GM12878 (cell line): ENCODE measurements at regions not wholly inside any gene's neighbourhood (a gene's known extent, or its start where the extent isn't known, plus 50 kb on each side); places are given as distances from the start of the nearest gene placed in this dataset.

Source experiments
- ATAC-seq: fragments of 200-7000 bp; cut with Tn5 transposase; 3 replicates; pipeline ENCODE4 v1.9.1; 2020; ENCODE audit warnings: mild to moderate bottlenecking, moderate library complexity
- BruUV-seq: library from RNA; stranded (reverse); fragments of 400-500 nt; replicated peaks from 2 replicates; lab custom pipeline; 2021; lab: Mats Ljungman, UMichigan
- CTCF ChIA-PET: fragments of 300-600 bp; sonication (Branson Sonifier 250); formaldehyde crosslinking; extraction: SDS; loops from one replicate; lab custom pipeline; 2021; ENCODE audit warnings: inconsistent platforms; lab: Yijun Ruan, JAX
- POLR2A ChIA-PET: fragments of 350-600 bp; formaldehyde crosslinking; extraction: SDS; loops from one replicate; lab custom pipeline; 2021; ENCODE audit warnings: inconsistent platforms; lab: Charles Lee
- RAD21 ChIA-PET: fragments of 300-600 bp; sonication (Branson Sonifier 250); formaldehyde crosslinking; loops from one replicate; lab custom pipeline; 2023; ENCODE audit warnings: antibody characterized with exemption; ENCODE audit not compliant: unreplicated experiment; lab: Charles Lee
- SMC1A ChIA-PET: fragments of 300-600 bp; sonication (Branson Sonifier 250); formaldehyde crosslinking; loops from one replicate; lab custom pipeline; 2023; ENCODE audit not compliant: unreplicated experiment, uncharacterized antibody; lab: Charles Lee
- DNase-seq: peaks from one replicate; pipeline ENCODE4 v3.0.0-alpha.2; 2011; ENCODE audit warnings: low read depth, low spot score
- FAIRE-seq: peaks from 3 replicates; lab custom pipeline; 2011; peaks lifted over from hg19 to GRCh38; lab: Jason Lieb, UNC
- H2AFZ ChIP-seq: 2 replicates; pipeline ENCODE4 v1.6.0; 2011; ENCODE audit warnings: low read depth, low read length, control low read depth; ENCODE audit not compliant: control insufficient read depth
- H3K27ac ChIP-seq: 2 replicates; pipeline ENCODE4 v1.5.1; 2011; ENCODE audit warnings: control low read depth; ENCODE audit not compliant: control insufficient read depth, insufficient read depth
- H3K27me3 ChIP-seq, 2 experiments: replicated peaks in 1 of 2; 2 replicates each; pipeline versions ENCODE4 v1.6.0 to v1.6.1; 2011; ENCODE audit warnings: low read length in 1 of 2; ENCODE audit not compliant: control insufficient read depth in 2 of 2, insufficient read depth in 2 of 2
- H3K36me3 ChIP-seq, 2 experiments: 2 replicates each; pipeline ENCODE4 v1.5.1; 2011; ENCODE audit warnings: low read length in 1 of 2; ENCODE audit not compliant: control insufficient read depth in 2 of 2, insufficient read depth in 2 of 2
- H3K4me1 ChIP-seq: 2 replicates; pipeline ENCODE4 v1.6.1; 2011; ENCODE audit warnings: mild to moderate bottlenecking, low read length, moderate library complexity, mixed read lengths; ENCODE audit not compliant: control insufficient read depth, insufficient read depth
- H3K4me2 ChIP-seq: 2 replicates; pipeline ENCODE4 v1.6.0; 2011; ENCODE audit warnings: control low read depth; ENCODE audit not compliant: control insufficient read depth, insufficient read depth
- H3K4me3 ChIP-seq: fragments of 200-600 bp; sonication (generic); 2 replicates; pipeline ENCODE4 v1.5.1; 2016
- H3K79me2 ChIP-seq: 2 replicates; pipeline ENCODE4 v1.6.0; 2011; ENCODE audit warnings: low read length; ENCODE audit not compliant: control insufficient read depth, insufficient read depth
- H3K9ac ChIP-seq: 2 replicates; pipeline ENCODE4 v1.8.0; 2011; ENCODE audit warnings: low read length, control low read depth, mixed read lengths; ENCODE audit not compliant: control insufficient read depth, insufficient read depth
- H3K9me3 ChIP-seq: replicated peaks from 3 replicates; pipeline ENCODE4 v1.5.1; 2011; ENCODE audit warnings: mild to moderate bottlenecking, low read length; ENCODE audit not compliant: control insufficient read depth, insufficient read depth
- H4K20me1 ChIP-seq: 2 replicates; pipeline ENCODE4 v1.6.0; 2011; ENCODE audit not compliant: control insufficient read depth, insufficient read depth
- CHD1 ChIP-seq: IDR thresholded peaks from 2 replicates; pipeline ENCODE4 v1.6.1; 2012; ENCODE audit warnings: low read depth, low read length, improper control_type of control experiment
- CHD4 ChIP-seq: fragments of 200-600 bp; sonication (generic); IDR thresholded peaks from 2 replicates; pipeline ENCODE4 v1.6.1; 2016; ENCODE audit warnings: mild to moderate bottlenecking
- EED ChIP-seq: sonication (generic); IDR thresholded peaks from 2 replicates; pipeline ENCODE4 v1.6.1; 2016; ENCODE audit warnings: antibody characterized with exemption, low read depth
- FOXK2 ChIP-seq: fragments of 450-650 bp; IDR thresholded peaks from 2 replicates; pipeline ENCODE4 v1.6.1; 2017; ENCODE audit warnings: mild to moderate bottlenecking, moderate library complexity
- GABPA ChIP-seq: IDR thresholded peaks from 2 replicates; pipeline ENCODE4 v1.6.1; 2014; ENCODE audit warnings: antibody characterized with exemption, low read depth, mild to moderate bottlenecking, inconsistent platforms
- GATAD2B ChIP-seq: fragments of 450-650 bp; conservative IDR thresholded peaks from 2 replicates; pipeline ENCODE4 v1.6.1; 2017; ENCODE audit warnings: low read depth, mild to moderate bottlenecking, moderate library complexity
- IKZF1 ChIP-seq: fragments of 450-650 bp; conservative IDR thresholded peaks from 2 replicates; pipeline ENCODE4 v1.6.1; 2017; ENCODE audit warnings: antibody characterized with exemption, mild to moderate bottlenecking
- JUND ChIP-seq: IDR thresholded peaks from 2 replicates; pipeline ENCODE4 v1.6.1; 2012; ENCODE audit warnings: low read depth, mild to moderate bottlenecking, low read length, improper control_type of control experiment, moderate library complexity
- MTA2 ChIP-seq: fragments of 450-650 bp; IDR thresholded peaks from 2 replicates; pipeline ENCODE4 v1.6.1; 2016; ENCODE audit warnings: low read depth, mild to moderate bottlenecking, moderate library complexity
- MXI1 ChIP-seq: fragments of 150-350 bp; IDR thresholded peaks from 2 replicates; pipeline ENCODE4 v1.6.1; 2011; ENCODE audit warnings: low read depth, mild to moderate bottlenecking, inconsistent platforms, low read length, improper control_type of control experiment
- NFIC ChIP-seq: IDR thresholded peaks from 2 replicates; pipeline ENCODE4 v1.6.1; 2012; ENCODE audit warnings: low read depth, mild to moderate bottlenecking, inconsistent platforms, low read length, moderate library complexity
- RB1 ChIP-seq: fragments of 450-650 bp; formaldehyde crosslinking; IDR thresholded peaks from 2 replicates; pipeline ENCODE4 v1.6.1; 2017; ENCODE audit warnings: mild to moderate bottlenecking, borderline replicate concordance
- TBL1XR1 ChIP-seq: IDR thresholded peaks from 2 replicates; pipeline ENCODE4 v1.6.1; 2012; ENCODE audit warnings: low read depth, low read length, improper control_type of control experiment
- WGBS: methylation state at CpG from one replicate; pipeline ENCODE4 v1.1.6; 2016; ENCODE audit warnings: low lambda C conversion rate; ENCODE audit not compliant: insufficient replicate concordance, insufficient coverage; ENCODE audit errors: missing lambda C conversion rate; 5-methylcytosine and 5-hydroxymethylcytosine counted together
- in situ Hi-C: fragments of 300-500 bp; cut with MboI; formaldehyde crosslinking; loops from 9 replicates; pipeline ENCODE4 v1.14.3; 2018; ENCODE audit warnings: mixed read lengths
- intact Hi-C: fragments of 100-400 bp; cut with micrococcal nuclease; formaldehyde crosslinking; loops from one replicate; pipeline ENCODE4 v1.14.2; 2022; ENCODE audit not compliant: unreplicated experiment
- TF ChIP-seq, protein P1 (sequence below): fragments of 450-650 bp; IDR thresholded peaks from 2 replicates; pipeline ENCODE4 v1.6.1; 2018; ENCODE audit warnings: mild to moderate bottlenecking, low read depth, moderate library complexity; ENCODE audit not compliant: partially characterized antibody
- TF ChIP-seq, protein P2 (sequence below): fragments of 150-350 bp; IDR thresholded peaks from 2 replicates; pipeline ENCODE4 v1.6.1; 2016; ENCODE audit warnings: low read depth, low read length

DNA sequence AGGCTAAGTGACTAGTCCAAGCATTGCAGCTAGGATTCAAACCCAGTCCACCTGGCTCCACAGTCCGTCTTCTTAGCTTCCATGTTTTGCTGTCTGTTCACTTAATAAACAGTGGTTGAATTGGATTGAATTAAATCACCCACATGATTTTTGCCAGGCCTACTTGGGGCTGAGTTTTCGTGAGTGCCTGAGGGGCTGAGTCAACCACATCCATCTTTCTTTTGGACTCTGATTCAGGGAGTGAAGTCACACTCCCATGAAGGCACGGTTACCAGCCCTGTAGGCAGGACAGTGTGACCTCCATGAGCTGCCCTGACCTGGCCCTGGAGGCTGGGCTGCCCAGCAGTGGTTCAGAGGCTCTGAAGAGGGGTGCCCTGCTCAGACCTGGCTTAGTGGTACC is 123.7 kb downstream of the ACTL8 start:
- SMC1A ChIA-PET = no interaction called here
- RAD21 ChIA-PET = no interaction called here
- BruUV-seq = no TSS peak
- TF ChIP-seq NFIC (no peak), CHD1 (no peak), GATAD2B (no peak)
- H3K4me1 ChIP-seq = no peaks in the 10 kb centered on the region
- no peak overlapping the region for H3K27ac ChIP-seq
- 0% methylated on average over 3 of the region's 3 CpGs for WGBS
- FAIRE-seq (no peak), ATAC-seq (no peak), DNase-seq (no peak)
- H3K4me3 ChIP-seq = no peak overlapping the region
- CTCF ChIA-PET = no interaction called here
- in situ Hi-C loops = no loop called here
- H3K4me2 ChIP-seq = no peak overlapping the region
- no peaks in the 10 kb centered on the region for H3K36me3 ChIP-seq
- no peaks in the 10 kb centered on the region; a peak in 1 of 4 replicates for H3K27me3 ChIP-seq
- no peaks in the 10 kb centered on the region for H3K9me3 ChIP-seq
- no peak overlapping the region for H2AFZ ChIP-seq
- no peak overlapping the region for H3K9ac ChIP-seq
- intact Hi-C loops = no loop called here
- POLR2A ChIA-PET = no interaction called here
- no peaks in the 10 kb centered on the region for H3K79me2 ChIP-seq
- no peaks in the 10 kb centered on the region for H4K20me1 ChIP-seq

DNA sequence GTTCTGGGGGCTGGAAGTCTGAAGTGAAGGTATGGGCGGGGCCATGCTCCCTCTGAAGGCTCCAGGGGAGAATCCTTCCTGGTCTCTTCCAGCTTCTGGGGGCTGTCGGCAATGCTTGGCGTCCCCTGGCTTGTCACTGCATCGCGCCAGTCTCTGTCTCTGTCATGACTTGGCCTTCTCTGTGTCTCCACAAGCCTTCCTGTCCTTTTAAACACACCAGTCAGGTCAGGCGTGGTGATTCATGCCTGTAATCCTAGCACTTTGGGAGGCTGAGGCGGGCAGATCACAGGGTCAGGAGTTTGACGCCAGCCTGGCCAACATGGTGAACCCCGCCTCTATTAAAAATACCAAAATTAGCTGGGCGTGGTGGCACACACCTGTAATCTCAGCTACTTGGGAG is 125.3 kb downstream of the ACTL8 start:
- Histone ChIP-seq H3K4me1 (no peaks in the 10 kb centered on the region), H3K36me3 (no peaks in the 10 kb centered on the region), H2AFZ (no peak overlapping the region), H4K20me1 (no peaks in the 10 kb centered on the region), H3K27me3 (no peaks in the 10 kb centered on the region; a peak in 1 of 4 replicates), H3K79me2 (no peaks in the 10 kb centered on the region), H3K27ac (no peak overlapping the region), H3K4me3 (no peak overlapping the region), H3K9me3 (no peaks in the 10 kb centered on the region), H3K9ac (no peak overlapping the region), H3K4me2 (no peak overlapping the region)
- in situ Hi-C loops (no loop called here), intact Hi-C loops (no loop called here)
- DNase-seq (no peak), ATAC-seq (no peak), FAIRE-seq (no peak)
- ChIA-PET CTCF (no interaction called here), SMC1A (no interaction called here), RAD21 (no interaction called here), POLR2A (no interaction called here)
- no TSS peak for BruUV-seq
- WGBS = 13% methylated on average over 10 of the region's 10 CpGs
- TF ChIP-seq, protein P1, sequence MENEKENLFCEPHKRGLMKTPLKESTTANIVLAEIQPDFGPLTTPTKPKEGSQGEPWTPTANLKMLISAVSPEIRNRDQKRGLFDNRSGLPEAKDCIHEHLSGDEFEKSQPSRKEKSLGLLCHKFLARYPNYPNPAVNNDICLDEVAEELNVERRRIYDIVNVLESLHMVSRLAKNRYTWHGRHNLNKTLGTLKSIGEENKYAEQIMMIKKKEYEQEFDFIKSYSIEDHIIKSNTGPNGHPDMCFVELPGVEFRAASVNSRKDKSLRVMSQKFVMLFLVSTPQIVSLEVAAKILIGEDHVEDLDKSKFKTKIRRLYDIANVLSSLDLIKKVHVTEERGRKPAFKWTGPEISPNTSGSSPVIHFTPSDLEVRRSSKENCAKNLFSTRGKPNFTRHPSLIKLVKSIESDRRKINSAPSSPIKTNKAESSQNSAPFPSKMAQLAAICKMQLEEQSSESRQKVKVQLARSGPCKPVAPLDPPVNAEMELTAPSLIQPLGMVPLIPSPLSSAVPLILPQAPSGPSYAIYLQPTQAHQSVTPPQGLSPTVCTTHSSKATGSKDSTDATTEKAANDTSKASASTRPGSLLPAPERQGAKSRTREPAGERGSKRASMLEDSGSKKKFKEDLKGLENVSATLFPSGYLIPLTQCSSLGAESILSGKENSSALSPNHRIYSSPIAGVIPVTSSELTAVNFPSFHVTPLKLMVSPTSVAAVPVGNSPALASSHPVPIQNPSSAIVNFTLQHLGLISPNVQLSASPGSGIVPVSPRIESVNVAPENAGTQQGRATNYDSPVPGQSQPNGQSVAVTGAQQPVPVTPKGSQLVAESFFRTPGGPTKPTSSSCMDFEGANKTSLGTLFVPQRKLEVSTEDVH = no peak
- TF ChIP-seq CHD4 (no peak), RB1 (no peak), FOXK2 (no peak), JUND (no peak), MXI1 (no peak), EED (no peak), TBL1XR1 (no peak), GABPA (no peak), IKZF1 (no peak), MTA2 (no peak)
- TF ChIP-seq, protein P2, sequence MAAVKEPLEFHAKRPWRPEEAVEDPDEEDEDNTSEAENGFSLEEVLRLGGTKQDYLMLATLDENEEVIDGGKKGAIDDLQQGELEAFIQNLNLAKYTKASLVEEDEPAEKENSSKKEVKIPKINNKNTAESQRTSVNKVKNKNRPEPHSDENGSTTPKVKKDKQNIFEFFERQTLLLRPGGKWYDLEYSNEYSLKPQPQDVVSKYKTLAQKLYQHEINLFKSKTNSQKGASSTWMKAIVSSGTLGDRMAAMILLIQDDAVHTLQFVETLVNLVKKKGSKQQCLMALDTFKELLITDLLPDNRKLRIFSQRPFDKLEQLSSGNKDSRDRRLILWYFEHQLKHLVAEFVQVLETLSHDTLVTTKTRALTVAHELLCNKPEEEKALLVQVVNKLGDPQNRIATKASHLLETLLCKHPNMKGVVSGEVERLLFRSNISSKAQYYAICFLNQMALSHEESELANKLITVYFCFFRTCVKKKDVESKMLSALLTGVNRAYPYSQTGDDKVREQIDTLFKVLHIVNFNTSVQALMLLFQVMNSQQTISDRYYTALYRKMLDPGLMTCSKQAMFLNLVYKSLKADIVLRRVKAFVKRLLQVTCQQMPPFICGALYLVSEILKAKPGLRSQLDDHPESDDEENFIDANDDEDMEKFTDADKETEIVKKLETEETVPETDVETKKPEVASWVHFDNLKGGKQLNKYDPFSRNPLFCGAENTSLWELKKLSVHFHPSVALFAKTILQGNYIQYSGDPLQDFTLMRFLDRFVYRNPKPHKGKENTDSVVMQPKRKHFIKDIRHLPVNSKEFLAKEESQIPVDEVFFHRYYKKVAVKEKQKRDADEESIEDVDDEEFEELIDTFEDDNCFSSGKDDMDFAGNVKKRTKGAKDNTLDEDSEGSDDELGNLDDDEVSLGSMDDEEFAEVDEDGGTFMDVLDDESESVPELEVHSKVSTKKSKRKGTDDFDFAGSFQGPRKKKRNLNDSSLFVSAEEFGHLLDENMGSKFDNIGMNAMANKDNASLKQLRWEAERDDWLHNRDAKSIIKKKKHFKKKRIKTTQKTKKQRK = no peak
